ENCODE measurements at regions not wholly inside any gene's neighbourhood (a gene's known extent, or its start where the extent isn't known, plus 50 kb on each side); places are given as distances from the start of the nearest gene placed in this dataset.

DNA sequence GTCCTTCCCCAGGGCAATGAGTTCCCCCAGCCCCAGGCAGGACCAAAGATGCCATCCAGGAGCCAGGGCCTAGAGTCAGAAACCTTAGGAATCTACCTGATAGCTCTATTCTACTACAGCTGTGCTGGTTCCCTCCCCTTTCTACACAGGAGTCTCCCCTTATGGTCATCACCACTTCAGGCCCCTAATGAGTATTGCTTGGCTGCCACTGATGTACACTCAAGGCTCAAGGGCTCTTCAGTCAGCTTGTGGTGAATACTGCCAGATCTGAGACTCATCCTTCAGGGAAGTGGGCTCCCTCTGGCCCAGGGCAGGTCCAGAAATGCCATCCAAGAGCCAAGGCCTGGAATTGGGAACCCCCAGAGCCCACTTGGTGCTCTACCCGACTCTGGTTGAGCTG is 248.6 kb downstream of the ALDH8A1 start:
- H3K9me3 Mint-ChIP-seq (ENCODE audit: low read depth, unreplicated experiment): no peaks in the 10 kb centered on the region
- intact Hi-C loops (cut with micrococcal nuclease; ENCODE audit: unreplicated experiment): no loop called here
- CTCF ChIA-PET: no interaction called here
- TF ChIP-seq, protein P1, sequence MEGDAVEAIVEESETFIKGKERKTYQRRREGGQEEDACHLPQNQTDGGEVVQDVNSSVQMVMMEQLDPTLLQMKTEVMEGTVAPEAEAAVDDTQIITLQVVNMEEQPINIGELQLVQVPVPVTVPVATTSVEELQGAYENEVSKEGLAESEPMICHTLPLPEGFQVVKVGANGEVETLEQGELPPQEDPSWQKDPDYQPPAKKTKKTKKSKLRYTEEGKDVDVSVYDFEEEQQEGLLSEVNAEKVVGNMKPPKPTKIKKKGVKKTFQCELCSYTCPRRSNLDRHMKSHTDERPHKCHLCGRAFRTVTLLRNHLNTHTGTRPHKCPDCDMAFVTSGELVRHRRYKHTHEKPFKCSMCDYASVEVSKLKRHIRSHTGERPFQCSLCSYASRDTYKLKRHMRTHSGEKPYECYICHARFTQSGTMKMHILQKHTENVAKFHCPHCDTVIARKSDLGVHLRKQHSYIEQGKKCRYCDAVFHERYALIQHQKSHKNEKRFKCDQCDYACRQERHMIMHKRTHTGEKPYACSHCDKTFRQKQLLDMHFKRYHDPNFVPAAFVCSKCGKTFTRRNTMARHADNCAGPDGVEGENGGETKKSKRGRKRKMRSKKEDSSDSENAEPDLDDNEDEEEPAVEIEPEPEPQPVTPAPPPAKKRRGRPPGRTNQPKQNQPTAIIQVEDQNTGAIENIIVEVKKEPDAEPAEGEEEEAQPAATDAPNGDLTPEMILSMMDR (IDR thresholded peaks at IDR 0.05; ENCODE audit: unreplicated experiment): no peak
- DNase-seq: no peak
- H3K36me3 Mint-ChIP-seq (ENCODE audit: insufficient read depth, unreplicated experiment): no peaks in the 10 kb centered on the region
- H3K4me3 Mint-ChIP-seq (ENCODE audit: low read depth, unreplicated experiment): no peak overlapping the region
- H3K27me3 Mint-ChIP-seq (ENCODE audit: unreplicated experiment): no peaks in the 10 kb centered on the region
- no TSS peak for BruUV-seq (replicated peaks)
- no peak overlapping the region for H3K27ac Mint-ChIP-seq (ENCODE audit: unreplicated experiment)
- H3K4me1 Mint-ChIP-seq (ENCODE audit: low read depth, unreplicated experiment): no peaks in the 10 kb centered on the region

DNA sequence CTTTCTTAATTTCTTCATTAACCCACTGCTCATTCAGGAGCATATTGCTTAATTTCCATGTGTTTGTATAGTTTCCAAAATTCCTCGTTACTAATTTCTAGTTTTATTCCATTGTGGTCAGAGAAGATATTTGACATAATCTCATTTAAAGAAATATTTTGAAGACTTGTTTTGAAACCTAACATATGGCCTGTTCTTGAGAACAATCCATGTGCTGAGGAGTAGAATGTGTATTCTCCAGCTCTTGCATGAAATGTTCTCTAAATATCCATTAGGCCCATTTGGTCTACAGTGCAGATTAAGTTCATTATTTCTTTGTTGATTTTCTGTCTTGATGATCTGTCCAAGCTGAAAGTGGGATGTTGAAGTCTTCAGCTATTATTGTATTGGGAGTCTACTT is 251.7 kb downstream of the ALDH8A1 start:
- CTCF ChIA-PET: interaction anchor here (0.7 kb wide), 2 partner anchors 121 to 452 kb away, joined by 3 to 6 read pairs; no protein-coding TSS in a partner anchor
- Mint-ChIP-seq H3K27ac (ENCODE audit: unreplicated experiment) (no peak overlapping the region), H3K27me3 (ENCODE audit: unreplicated experiment) (no peaks in the 10 kb centered on the region), H3K36me3 (ENCODE audit: insufficient read depth, unreplicated experiment) (no peaks in the 10 kb centered on the region), H3K9me3 (ENCODE audit: low read depth, unreplicated experiment) (no peaks in the 10 kb centered on the region), H3K4me1 (ENCODE audit: low read depth, unreplicated experiment) (no peaks in the 10 kb centered on the region), H3K4me3 (ENCODE audit: low read depth, unreplicated experiment) (no peak overlapping the region)
- DNase-seq: no peak
- intact Hi-C loops (cut with micrococcal nuclease; ENCODE audit: unreplicated experiment): no loop called here
- no TSS peak for BruUV-seq (replicated peaks)
- TF ChIP-seq, protein P1 (IDR thresholded peaks at IDR 0.05; ENCODE audit: unreplicated experiment): no peak

DNA sequence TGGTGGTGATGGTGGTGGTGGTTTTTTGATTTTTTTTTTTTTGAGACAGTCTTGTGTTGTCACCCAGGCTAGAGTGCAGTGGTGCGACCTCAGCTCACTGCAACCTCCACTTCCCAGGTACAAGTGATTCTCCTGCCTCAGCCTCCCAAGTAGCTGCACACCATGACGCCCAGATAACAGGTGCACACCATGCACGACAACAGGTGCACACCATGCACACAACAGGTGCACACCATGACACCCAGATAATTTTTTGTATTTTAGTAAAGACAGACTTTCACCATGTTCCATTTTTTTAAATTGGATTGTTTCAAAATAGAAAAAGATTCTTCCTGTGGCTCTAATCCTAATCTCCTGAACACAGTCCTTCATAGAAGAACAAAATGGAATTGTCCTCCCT is 257.9 kb downstream of the ALDH8A1 start:
- Mint-ChIP-seq H3K27ac (ENCODE audit: unreplicated experiment) (no peak overlapping the region), H3K9me3 (ENCODE audit: low read depth, unreplicated experiment) (no peaks in the 10 kb centered on the region), H3K4me3 (ENCODE audit: low read depth, unreplicated experiment) (no peak overlapping the region), H3K36me3 (ENCODE audit: insufficient read depth, unreplicated experiment) (no peaks in the 10 kb centered on the region), H3K27me3 (ENCODE audit: unreplicated experiment) (no peaks in the 10 kb centered on the region), H3K4me1 (ENCODE audit: low read depth, unreplicated experiment) (peaks cover 8% of the 10 kb centered on the region)
- CTCF ChIA-PET: no interaction called here
- no TSS peak for BruUV-seq (replicated peaks)
- DNase-seq: no peak
- TF ChIP-seq, protein P1 (IDR thresholded peaks at IDR 0.05; ENCODE audit: unreplicated experiment): no peak
- intact Hi-C loops (cut with micrococcal nuclease; ENCODE audit: unreplicated experiment): no loop called here

DNA sequence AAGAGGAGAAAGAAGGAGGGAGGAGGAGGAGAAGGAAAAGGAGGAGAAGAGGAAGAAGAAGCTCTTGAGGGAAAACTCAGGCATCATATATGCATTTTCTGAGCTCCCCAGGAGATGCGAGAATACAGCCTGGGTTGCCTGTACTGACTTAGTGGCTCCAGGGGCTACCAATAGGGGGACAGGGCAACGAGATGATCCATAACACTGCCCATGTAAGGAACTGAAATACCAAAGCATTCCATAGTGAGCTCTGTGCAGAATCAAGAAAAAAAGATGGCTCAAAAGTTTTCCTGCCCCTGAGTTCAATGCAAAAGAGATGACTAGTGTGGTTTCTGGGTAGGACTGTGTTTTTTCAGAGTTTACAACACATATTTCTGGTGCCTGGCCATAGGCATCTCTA is 258.7 kb downstream of the ALDH8A1 start:
- CTCF ChIA-PET: no interaction called here
- Mint-ChIP-seq H3K4me3 (ENCODE audit: low read depth, unreplicated experiment) (no peak overlapping the region), H3K4me1 (ENCODE audit: low read depth, unreplicated experiment) (peaks cover 8% of the 10 kb centered on the region), H3K36me3 (ENCODE audit: insufficient read depth, unreplicated experiment) (no peaks in the 10 kb centered on the region), H3K9me3 (ENCODE audit: low read depth, unreplicated experiment) (no peaks in the 10 kb centered on the region), H3K27me3 (ENCODE audit: unreplicated experiment) (no peaks in the 10 kb centered on the region), H3K27ac (ENCODE audit: unreplicated experiment) (no peak overlapping the region)
- no TSS peak for BruUV-seq (replicated peaks)
- DNase-seq: no peak
- TF ChIP-seq, protein P1 (IDR thresholded peaks at IDR 0.05; ENCODE audit: unreplicated experiment): no peak
- intact Hi-C loops (cut with micrococcal nuclease; ENCODE audit: unreplicated experiment): no loop called here

DNA sequence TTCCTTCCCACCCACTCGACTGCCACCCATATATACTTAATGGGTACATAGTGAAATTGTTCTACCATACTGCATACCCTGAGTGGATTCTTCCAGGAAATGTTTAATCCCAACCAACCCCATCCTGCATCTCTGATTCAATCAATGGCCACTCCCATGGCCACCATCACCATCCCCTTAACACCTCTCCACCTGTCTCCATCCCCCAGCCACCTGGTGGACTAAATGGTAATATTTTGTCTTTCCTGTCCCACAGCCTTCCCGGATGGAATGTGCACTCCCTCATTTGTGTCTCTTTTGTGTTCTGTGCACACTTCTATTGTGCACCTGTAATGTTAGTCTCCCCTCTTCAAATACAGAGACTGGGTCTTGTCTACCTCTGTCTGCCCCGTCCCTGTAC is 259.9 kb downstream of the ALDH8A1 start:
- no peaks in the 10 kb centered on the region for H3K9me3 Mint-ChIP-seq (ENCODE audit: low read depth, unreplicated experiment)
- TF ChIP-seq, protein P1 (IDR thresholded peaks at IDR 0.05; ENCODE audit: unreplicated experiment): no peak
- peaks cover 8% of the 10 kb centered on the region for H3K4me1 Mint-ChIP-seq (ENCODE audit: low read depth, unreplicated experiment)
- no peak overlapping the region for H3K4me3 Mint-ChIP-seq (ENCODE audit: low read depth, unreplicated experiment)
- BruUV-seq (replicated peaks): no TSS peak
- no peaks in the 10 kb centered on the region for H3K27me3 Mint-ChIP-seq (ENCODE audit: unreplicated experiment)
- intact Hi-C loops (cut with micrococcal nuclease; ENCODE audit: unreplicated experiment): no loop called here
- DNase-seq: no peak
- no peak overlapping the region for H3K27ac Mint-ChIP-seq (ENCODE audit: unreplicated experiment)
- H3K36me3 Mint-ChIP-seq (ENCODE audit: insufficient read depth, unreplicated experiment): no peaks in the 10 kb centered on the region
- CTCF ChIA-PET: no interaction called here
